ENCODE measurements at regions not wholly inside any gene's neighbourhood (a gene's known extent, or its start where the extent isn't known, plus 50 kb on each side); places are given as distances from the start of the nearest gene placed in this dataset.

GRCh38 chr13:40193286-40194223 is 472.9 kb downstream of the FOXO1 start:
- TF ChIP-seq ZNF133 (CRISPR knock-in tag; IDR thresholded peaks at IDR 0.05): no peak
- TF ChIP-seq, protein P1, sequence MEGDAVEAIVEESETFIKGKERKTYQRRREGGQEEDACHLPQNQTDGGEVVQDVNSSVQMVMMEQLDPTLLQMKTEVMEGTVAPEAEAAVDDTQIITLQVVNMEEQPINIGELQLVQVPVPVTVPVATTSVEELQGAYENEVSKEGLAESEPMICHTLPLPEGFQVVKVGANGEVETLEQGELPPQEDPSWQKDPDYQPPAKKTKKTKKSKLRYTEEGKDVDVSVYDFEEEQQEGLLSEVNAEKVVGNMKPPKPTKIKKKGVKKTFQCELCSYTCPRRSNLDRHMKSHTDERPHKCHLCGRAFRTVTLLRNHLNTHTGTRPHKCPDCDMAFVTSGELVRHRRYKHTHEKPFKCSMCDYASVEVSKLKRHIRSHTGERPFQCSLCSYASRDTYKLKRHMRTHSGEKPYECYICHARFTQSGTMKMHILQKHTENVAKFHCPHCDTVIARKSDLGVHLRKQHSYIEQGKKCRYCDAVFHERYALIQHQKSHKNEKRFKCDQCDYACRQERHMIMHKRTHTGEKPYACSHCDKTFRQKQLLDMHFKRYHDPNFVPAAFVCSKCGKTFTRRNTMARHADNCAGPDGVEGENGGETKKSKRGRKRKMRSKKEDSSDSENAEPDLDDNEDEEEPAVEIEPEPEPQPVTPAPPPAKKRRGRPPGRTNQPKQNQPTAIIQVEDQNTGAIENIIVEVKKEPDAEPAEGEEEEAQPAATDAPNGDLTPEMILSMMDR (IDR thresholded peaks at IDR 0.05 in 2 of 3, conservative IDR thresholded peaks at IDR 0.05 in 1 of 3; ENCODE audit: insufficient read depth in 2 of 3, low read depth in 1 of 3, low read length in 3 of 3): no peak
- TF ChIP-seq EGR1 (conservative IDR thresholded peaks at IDR 0.05): no peak
- TF ChIP-seq ZNF146 (CRISPR knock-in tag; IDR thresholded peaks at IDR 0.05; ENCODE audit: unreplicated experiment): no peak
- TF ChIP-seq POLR2A (conservative IDR thresholded peaks at IDR 0.05): no peak
- no peak for TF ChIP-seq SMAD3 (CRISPR knock-in tag; conservative IDR thresholded peaks at IDR 0.05)
- TF ChIP-seq ZKSCAN1 (IDR thresholded peaks at IDR 0.05; ENCODE audit: low read depth, low read length): no peak
